Prostate gland (tissue), 2 donors: ENCODE measurements at regions not wholly inside any gene's neighbourhood (a gene's known extent, or its start where the extent isn't known, plus 50 kb on each side); places are given as distances from the start of the nearest gene placed in this dataset.

Source experiments
- DNase-seq: peaks from one replicate; pipeline ENCODE4 v3.0.0-alpha.2; 2019; ENCODE audit warnings: low spot score
- H3K27ac ChIP-seq, 2 donors: fragments of 200-600 bp; sonication (generic); 2 replicates each; pipeline ENCODE4 v1.5.1; 2017 to 2019
- H3K27me3 ChIP-seq: fragments of 200-600 bp; sonication (generic); replicated peaks from 2 replicates; pipeline ENCODE4 v1.5.1; 2019; ENCODE audit not compliant: insufficient read depth
- H3K36me3 ChIP-seq, 2 donors: fragments of 200-600 bp; sonication (generic); 1 replicate in 1 of 2; 2 replicates in 1 of 2; pipeline versions ENCODE4 v1.5.1 to v1.8.1; 2017 to 2019
- H3K4me1 ChIP-seq: fragments of 200-600 bp; sonication (generic); replicated peaks from 2 replicates; pipeline ENCODE4 v1.5.1; 2019
- H3K4me3 ChIP-seq, 2 donors: fragments of 200-600 bp; sonication (generic); 2 replicates each; pipeline ENCODE4 v1.5.1; 2017 to 2019
- H3K9me3 ChIP-seq: fragments of 200-600 bp; sonication (generic); 2 replicates; pipeline ENCODE4 v1.5.1; 2017
- CTCF ChIP-seq, 4 experiments: fragments of 200-600 bp in 2 of 4; fragments of 450-650 bp in 2 of 4; sonication (generic) in 2 of 4; IDR thresholded peaks; 1 replicate in 3 of 4; 2 replicates in 1 of 4; pipeline ENCODE4 v1.5.1; 2016 to 2019; ENCODE audit warnings: antibody characterized with exemption in 4 of 4, mild to moderate bottlenecking in 2 of 4, moderate library complexity in 2 of 4
- POLR2A ChIP-seq: fragments of 450-650 bp; IDR thresholded peaks from one replicate; pipeline ENCODE4 v1.6.1; 2016; ENCODE audit warnings: antibody characterized with exemption, mild to moderate bottlenecking
- POLR2AphosphoS5 ChIP-seq: sonication (generic); formaldehyde crosslinking; IDR thresholded peaks from one replicate; pipeline ENCODE4 v1.6.1; 2017; ENCODE audit warnings: antibody characterized with exemption
- WGBS: methylation state at CpG from one replicate; pipeline ENCODE4 v1.1.5; 2018; 5-methylcytosine and 5-hydroxymethylcytosine counted together
- intact Hi-C: fragments of 100-400 bp; cut with DNase I; formaldehyde crosslinking; loops from one replicate; pipeline ENCODE4 v1.14.2; 2022

DNA sequence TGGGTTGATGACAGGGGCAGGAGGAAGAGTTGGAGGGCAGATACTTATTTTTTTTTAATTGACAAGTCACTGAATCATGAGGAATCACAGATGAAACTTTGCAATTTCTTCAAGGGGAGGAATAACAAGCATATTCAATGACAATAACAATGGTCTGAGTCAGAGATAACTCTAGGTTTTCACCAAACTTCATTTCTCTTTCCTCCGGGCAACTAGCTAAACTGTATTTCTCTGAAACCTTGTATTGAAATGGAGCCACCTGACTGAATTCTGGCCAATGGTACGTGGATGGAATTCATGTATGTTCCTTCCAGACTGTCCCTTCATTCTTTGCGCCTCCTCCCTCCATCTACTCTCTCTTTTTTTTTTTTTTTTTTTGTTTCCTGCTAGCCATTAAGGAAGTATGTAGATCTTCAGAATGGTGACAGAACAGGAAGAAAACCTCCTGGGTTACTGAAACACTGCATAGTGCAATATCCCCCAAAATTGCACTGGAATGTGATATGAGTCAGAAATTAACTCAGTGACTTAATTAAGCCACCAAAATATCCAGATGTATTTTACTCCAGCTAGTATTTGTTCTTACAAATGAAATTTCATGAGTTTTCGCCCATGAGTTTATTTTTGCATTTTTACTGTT is 495.4 kb downstream of the OTOL1 start:
- no peak for TF ChIP-seq POLR2AphosphoS5
- TF ChIP-seq POLR2A = no peak
- TF ChIP-seq CTCF (IDR thresholded peaks at IDR 0.05) = no peak
- Histone ChIP-seq H3K9me3 (no peaks in the 10 kb centered on the region), H3K4me3 (no peak overlapping the region), H3K27me3 (no peaks in the 10 kb centered on the region), H3K4me1 (no peaks in the 10 kb centered on the region), H3K36me3 (no peaks in the 10 kb centered on the region), H3K27ac (no peak overlapping the region)
- intact Hi-C loops = no loop called here
- DNase-seq = no peak
- 87% methylated on average over 4 of the region's 4 CpGs for WGBS

DNA sequence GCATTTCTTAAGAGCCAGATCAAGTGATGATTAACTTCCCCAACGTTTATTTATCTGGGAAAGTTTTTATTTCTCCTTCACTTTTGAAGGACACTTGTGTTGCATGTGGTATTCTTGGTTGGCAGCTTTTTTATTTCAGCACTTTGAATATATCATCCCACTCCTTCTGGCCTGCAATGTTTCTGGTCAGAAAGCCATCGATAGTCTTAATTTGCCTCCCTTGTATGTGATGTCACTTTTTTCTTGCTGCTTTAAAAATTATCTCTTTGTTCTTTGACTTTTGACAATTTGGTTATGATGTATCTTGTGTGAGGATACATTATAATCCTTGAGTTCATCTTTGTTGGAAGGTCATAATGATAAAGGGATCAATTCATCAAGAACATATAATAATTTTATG is 503.2 kb downstream of the OTOL1 start:
- no peaks in the 10 kb centered on the region for H3K27me3 ChIP-seq
- intact Hi-C loops = no loop called here
- no peaks in the 10 kb centered on the region for H3K9me3 ChIP-seq
- DNase-seq = no peak
- H3K4me3 ChIP-seq = no peak overlapping the region
- H3K36me3 ChIP-seq = no peaks in the 10 kb centered on the region
- H3K4me1 ChIP-seq = no peaks in the 10 kb centered on the region
- TF ChIP-seq POLR2A = no peak
- TF ChIP-seq CTCF (IDR thresholded peaks at IDR 0.05) = no peak
- no peak for TF ChIP-seq POLR2AphosphoS5
- no peak overlapping the region for H3K27ac ChIP-seq
- WGBS = 78% methylated on average over 2 of the region's 2 CpGs

DNA sequence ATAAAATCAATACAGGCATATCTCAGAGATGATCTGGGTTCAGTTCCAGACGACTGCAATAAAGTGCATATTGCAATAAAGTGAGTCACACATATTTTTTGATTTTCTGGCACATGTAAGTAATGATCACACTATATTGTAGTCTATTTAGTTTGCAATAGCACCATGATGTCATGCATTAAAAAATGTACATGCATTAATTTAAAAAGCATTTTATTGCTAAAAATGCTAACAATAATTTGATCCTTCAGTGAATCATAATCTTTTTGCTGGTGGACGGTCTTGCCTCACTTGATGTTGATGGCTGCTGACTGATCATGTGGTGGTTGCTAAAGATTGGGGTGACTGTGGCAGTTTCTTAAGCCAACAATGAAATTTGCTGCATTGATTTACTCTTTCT is 511.1 kb downstream of the OTOL1 start:
- no peak for DNase-seq
- H3K4me1 ChIP-seq = no peaks in the 10 kb centered on the region
- H3K9me3 ChIP-seq = no peaks in the 10 kb centered on the region
- 48% methylated on average over 2 of the region's 2 CpGs for WGBS
- no peaks in the 10 kb centered on the region for H3K36me3 ChIP-seq
- no peak overlapping the region for H3K27ac ChIP-seq
- intact Hi-C loops = no loop called here
- TF ChIP-seq POLR2A (no peak), POLR2AphosphoS5 (no peak), CTCF (IDR thresholded peaks at IDR 0.05) (no peak)
- no peaks in the 10 kb centered on the region for H3K27me3 ChIP-seq
- no peak overlapping the region for H3K4me3 ChIP-seq

GRCh38 chr3:162012633-162013032 is 516.0 kb downstream of the OTOL1 start:
- TF ChIP-seq POLR2A (no peak), CTCF (IDR thresholded peaks at IDR 0.05) (no peak), POLR2AphosphoS5 (no peak)
- intact Hi-C loops = no loop called here
- 57% methylated on average over 3 of the region's 3 CpGs for WGBS
- Histone ChIP-seq H3K27me3 (no peaks in the 10 kb centered on the region), H3K4me3 (no peak overlapping the region), H3K27ac (no peak overlapping the region), H3K36me3 (no peaks in the 10 kb centered on the region), H3K9me3 (no peaks in the 10 kb centered on the region), H3K4me1 (no peaks in the 10 kb centered on the region)
- no peak for DNase-seq

GRCh38 chr3:162014284-162014683 is 517.7 kb downstream of the OTOL1 start:
- TF ChIP-seq POLR2AphosphoS5 (no peak), POLR2A (no peak), CTCF (IDR thresholded peaks at IDR 0.05) (no peak)
- H3K4me1 ChIP-seq = no peaks in the 10 kb centered on the region
- no peaks in the 10 kb centered on the region for H3K36me3 ChIP-seq
- 96% methylated on average over 5 of the region's 5 CpGs for WGBS
- intact Hi-C loops = no loop called here
- no peaks in the 10 kb centered on the region for H3K27me3 ChIP-seq
- H3K27ac ChIP-seq = no peak overlapping the region
- DNase-seq = no peak
- no peak overlapping the region for H3K4me3 ChIP-seq
- no peaks in the 10 kb centered on the region for H3K9me3 ChIP-seq
